Right lung (tissue), 2 donors: ENCODE measurements at regions not wholly inside any gene's neighbourhood (a gene's known extent, or its start where the extent isn't known, plus 50 kb on each side); places are given as distances from the start of the nearest gene placed in this dataset.

Experiments used
- DNase-seq, 2 donors: peaks; one replicate each; pipeline ENCODE4 v3.0.0-alpha.2; 2013

- DNase-seq: no peak
Observed at GRCh38 chr12:60042835-60043234, 447.0 kb downstream of the SLC16A7 start.

GRCh38 chr12:60043236-60043635 lies 447.4 kb downstream of the SLC16A7 start:
- no peak for DNase-seq

GRCh38 chr12:60052483-60052882 lies 456.7 kb downstream of the SLC16A7 start:
- no peak for DNase-seq

- DNase-seq: no peak
Observed at GRCh38 chr12:60059180-60059579, 463.4 kb downstream of the SLC16A7 start.

- no peak for DNase-seq
Observed at GRCh38 chr12:60066655-60067054, 470.8 kb downstream of the SLC16A7 start.

GRCh38 chr12:60070552-60070951 lies 474.7 kb downstream of the SLC16A7 start:
- no peak for DNase-seq

- DNase-seq: no peak
Observed at GRCh38 chr12:60071759-60072191, 475.9 kb downstream of the SLC16A7 start.

- DNase-seq: no peak
Observed at GRCh38 chr12:60072911-60073310, 477.1 kb downstream of the SLC16A7 start.

GRCh38 chr12:60075091-60075490 lies 479.3 kb downstream of the SLC16A7 start:
- DNase-seq: no peak

GRCh38 chr12:60078026-60078425 lies 482.2 kb downstream of the SLC16A7 start:
- no peak for DNase-seq

GRCh38 chr12:60093428-60093827 lies 497.6 kb downstream of the SLC16A7 start:
- DNase-seq: no peak

GRCh38 chr12:60094436-60094835 lies 498.6 kb downstream of the SLC16A7 start:
- no peak for DNase-seq

GRCh38 chr12:60096727-60097126 lies 500.9 kb downstream of the SLC16A7 start:
- DNase-seq: no peak

GRCh38 chr12:60100160-60100559 lies 504.3 kb downstream of the SLC16A7 start:
- DNase-seq: no peak

GRCh38 chr12:60100852-60101251 lies 505.0 kb downstream of the SLC16A7 start:
- no peak for DNase-seq

- DNase-seq: no peak
Observed at GRCh38 chr12:60101715-60102114, 505.9 kb downstream of the SLC16A7 start.

GRCh38 chr12:60106214-60106613 lies 510.4 kb downstream of the SLC16A7 start:
- no peak for DNase-seq

GRCh38 chr12:60107992-60108391 lies 512.2 kb downstream of the SLC16A7 start:
- DNase-seq: no peak

GRCh38 chr12:60112063-60112462 lies 516.2 kb downstream of the SLC16A7 start:
- DNase-seq: no peak

- no peak for DNase-seq
Observed at GRCh38 chr12:60112763-60113162, 516.9 kb downstream of the SLC16A7 start.

- DNase-seq: no peak
Observed at GRCh38 chr12:60114169-60114568, 518.3 kb downstream of the SLC16A7 start.

GRCh38 chr12:60119327-60119726 lies 523.5 kb downstream of the SLC16A7 start:
- no peak for DNase-seq

GRCh38 chr12:60120199-60120598 lies 524.4 kb downstream of the SLC16A7 start:
- no peak for DNase-seq

GRCh38 chr12:60123557-60123956 lies 527.7 kb downstream of the SLC16A7 start:
- no peak for DNase-seq

GRCh38 chr12:60137513-60137912 lies 541.7 kb downstream of the SLC16A7 start:
- DNase-seq: no peak
